Testis (tissue), 2 donors: ENCODE measurements at regions not wholly inside any gene's neighbourhood (a gene's known extent, or its start where the extent isn't known, plus 50 kb on each side); places are given as distances from the start of the nearest gene placed in this dataset.

Source experiments
- DNase-seq: peaks from one replicate; pipeline ENCODE4 v3.0.0-alpha.2; 2019
- H3K27ac ChIP-seq, 2 donors: fragments of 200-600 bp; sonication (generic); one replicate each; pipeline ENCODE4 v1.5.1; 2019
- H3K27me3 ChIP-seq: fragments of 200-600 bp; sonication (generic); one replicate; pipeline ENCODE4 v1.5.1; 2019
- H3K36me3 ChIP-seq: fragments of 200-600 bp; sonication (generic); one replicate; pipeline ENCODE4 v1.5.1; 2017; ENCODE audit warnings: low read depth; ENCODE audit errors: missing control alignments
- H3K4me1 ChIP-seq: fragments of 200-600 bp; sonication (generic); one replicate; pipeline ENCODE4 v1.5.1; 2019
- H3K4me3 ChIP-seq, 2 donors: fragments of 200-600 bp; sonication (generic); one replicate each; pipeline ENCODE4 v1.5.1; 2017 to 2019
- H3K9me3 ChIP-seq: fragments of 200-600 bp; sonication (generic); one replicate; pipeline ENCODE4 v1.5.1; 2017
- POLR2A ChIP-seq: fragments of 450-650 bp; IDR thresholded peaks from one replicate; pipeline ENCODE4 v1.6.1; 2017; ENCODE audit warnings: antibody characterized with exemption, mild to moderate bottlenecking, moderate library complexity
- whole genome bisulfite sequencing, 2 donors: methylation state at CpG; one replicate each; pipeline ENCODE4 v1.1.5; 2018; 5-methylcytosine and 5-hydroxymethylcytosine counted together
- intact Hi-C: fragments of 100-400 bp; cut with DNase I; formaldehyde crosslinking; loops from one replicate; pipeline ENCODE4 v1.15.1; 2023; ENCODE audit warnings: low total_unique reads
- TF ChIP-seq, protein P1 (sequence below), 3 experiments: fragments of 450-650 bp in 2 of 3; fragments of 200-600 bp in 1 of 3; sonication (generic) in 1 of 3; IDR thresholded peaks; one replicate each; pipeline ENCODE4 v1.5.1; 2016 to 2019; ENCODE audit warnings: antibody characterized with exemption in 3 of 3, mild to moderate bottlenecking in 2 of 3, moderate library complexity in 1 of 3

GRCh38 chr4:125511715-125512114, 197.0 kb downstream of the FAT4 start:
- TF ChIP-seq, protein P1, sequence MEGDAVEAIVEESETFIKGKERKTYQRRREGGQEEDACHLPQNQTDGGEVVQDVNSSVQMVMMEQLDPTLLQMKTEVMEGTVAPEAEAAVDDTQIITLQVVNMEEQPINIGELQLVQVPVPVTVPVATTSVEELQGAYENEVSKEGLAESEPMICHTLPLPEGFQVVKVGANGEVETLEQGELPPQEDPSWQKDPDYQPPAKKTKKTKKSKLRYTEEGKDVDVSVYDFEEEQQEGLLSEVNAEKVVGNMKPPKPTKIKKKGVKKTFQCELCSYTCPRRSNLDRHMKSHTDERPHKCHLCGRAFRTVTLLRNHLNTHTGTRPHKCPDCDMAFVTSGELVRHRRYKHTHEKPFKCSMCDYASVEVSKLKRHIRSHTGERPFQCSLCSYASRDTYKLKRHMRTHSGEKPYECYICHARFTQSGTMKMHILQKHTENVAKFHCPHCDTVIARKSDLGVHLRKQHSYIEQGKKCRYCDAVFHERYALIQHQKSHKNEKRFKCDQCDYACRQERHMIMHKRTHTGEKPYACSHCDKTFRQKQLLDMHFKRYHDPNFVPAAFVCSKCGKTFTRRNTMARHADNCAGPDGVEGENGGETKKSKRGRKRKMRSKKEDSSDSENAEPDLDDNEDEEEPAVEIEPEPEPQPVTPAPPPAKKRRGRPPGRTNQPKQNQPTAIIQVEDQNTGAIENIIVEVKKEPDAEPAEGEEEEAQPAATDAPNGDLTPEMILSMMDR (IDR thresholded peaks at IDR 0.05): no peak
- no peak for TF ChIP-seq POLR2A
- no peaks in the 10 kb centered on the region for H3K27me3 ChIP-seq
- no peaks in the 10 kb centered on the region for H3K4me1 ChIP-seq
- H3K36me3 ChIP-seq: no peaks in the 10 kb centered on the region
- no peak for DNase-seq
- no peak overlapping the region for H3K4me3 ChIP-seq
- 90 to 95% methylated on average over 3 of the region's 3 CpGs for WGBS, 2 donors
- no peaks in the 10 kb centered on the region for H3K9me3 ChIP-seq
- intact Hi-C loops: no loop called here
- H3K27ac ChIP-seq: no peak overlapping the region

GRCh38 chr4:125515016-125515415, 200.3 kb downstream of the FAT4 start:
- Histone ChIP-seq H3K27me3 (no peaks in the 10 kb centered on the region), H3K36me3 (no peaks in the 10 kb centered on the region), H3K27ac (no peak overlapping the region), H3K9me3 (no peaks in the 10 kb centered on the region), H3K4me1 (no peaks in the 10 kb centered on the region), H3K4me3 (no peak overlapping the region)
- intact Hi-C loops: no loop called here
- WGBS, 2 donors: 76 to 85% methylated on average over 1 of the region's 1 CpG
- TF ChIP-seq POLR2A: no peak
- TF ChIP-seq, protein P1 (IDR thresholded peaks at IDR 0.05): no peak
- DNase-seq: no peak

GRCh38 chr4:125517831-125518230, 203.1 kb downstream of the FAT4 start:
- WGBS, 2 donors: 56 to 75% methylated on average over 2 of the region's 2 CpGs
- DNase-seq: no peak
- H3K27me3 ChIP-seq: no peaks in the 10 kb centered on the region
- no peak overlapping the region for H3K4me3 ChIP-seq
- no peaks in the 10 kb centered on the region for H3K9me3 ChIP-seq
- intact Hi-C loops: no loop called here
- TF ChIP-seq, protein P1 (IDR thresholded peaks at IDR 0.05): no peak
- TF ChIP-seq POLR2A: no peak
- H3K4me1 ChIP-seq: no peaks in the 10 kb centered on the region
- no peaks in the 10 kb centered on the region for H3K36me3 ChIP-seq
- H3K27ac ChIP-seq: no peak overlapping the region

DNA sequence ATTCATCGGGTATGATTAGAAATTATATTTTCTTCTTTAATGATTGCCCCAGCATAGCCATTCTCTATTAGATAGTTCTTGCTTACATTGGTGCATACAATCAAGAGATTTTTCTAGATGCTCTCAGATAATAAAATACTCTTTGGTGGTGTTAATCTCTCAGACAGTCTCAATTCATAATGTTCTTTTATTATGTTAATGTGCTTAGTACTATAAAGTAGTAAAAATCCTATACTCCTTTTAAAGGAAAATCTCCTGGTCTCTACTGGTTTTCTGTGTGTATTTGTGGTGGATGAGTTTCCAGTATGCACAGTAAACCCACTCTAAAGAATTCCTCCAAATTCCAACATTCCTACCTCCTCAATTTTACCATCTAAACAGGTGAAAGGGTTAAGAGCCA, 203.5 kb downstream of the FAT4 start:
- no peaks in the 10 kb centered on the region for H3K4me1 ChIP-seq
- no peak for TF ChIP-seq POLR2A
- TF ChIP-seq, protein P1 (IDR thresholded peaks at IDR 0.05): no peak
- no peaks in the 10 kb centered on the region for H3K27me3 ChIP-seq
- DNase-seq: no peak
- H3K9me3 ChIP-seq: no peaks in the 10 kb centered on the region
- no peak overlapping the region for H3K4me3 ChIP-seq
- 71 to 88% methylated on average over 1 of the region's 1 CpG for WGBS, 2 donors
- intact Hi-C loops: no loop called here
- H3K27ac ChIP-seq: no peak overlapping the region
- H3K36me3 ChIP-seq: no peaks in the 10 kb centered on the region

DNA sequence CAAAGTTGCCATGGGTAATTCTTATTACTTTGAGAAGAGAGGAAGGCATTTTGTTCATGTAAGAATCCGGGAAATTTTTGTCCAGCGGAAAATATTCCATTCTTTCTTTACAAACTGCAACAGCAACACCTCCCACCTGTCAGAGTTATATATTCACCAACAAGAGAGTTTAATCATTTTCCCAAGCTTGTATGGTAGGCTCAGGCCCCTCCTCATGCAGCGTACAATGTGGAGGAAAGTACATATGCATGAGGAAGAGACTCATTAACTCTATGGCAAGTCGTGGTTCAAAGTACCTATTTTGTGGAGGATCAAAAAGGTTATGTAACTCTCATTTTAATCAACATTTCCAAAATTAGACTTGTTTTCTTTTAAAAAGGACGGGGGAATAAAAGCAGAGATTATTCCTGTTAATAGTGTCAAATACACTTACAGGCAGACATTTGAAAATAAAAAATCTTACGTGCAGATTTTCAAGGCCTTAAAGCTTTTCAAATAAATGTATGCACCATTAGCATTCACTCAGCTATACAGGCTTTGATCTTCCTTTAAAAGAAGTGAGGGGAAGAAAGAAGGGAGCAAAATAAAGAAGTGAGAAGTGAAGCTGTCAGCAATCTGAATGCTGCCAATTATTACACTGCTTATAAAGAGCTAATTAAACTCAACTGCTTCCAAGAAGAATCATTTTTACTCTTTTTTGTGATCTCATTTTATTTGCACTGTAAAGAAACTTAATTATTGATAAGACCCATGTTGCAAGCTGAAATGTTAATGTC, 204.8 kb downstream of the FAT4 start:
- no peaks in the 10 kb centered on the region for H3K36me3 ChIP-seq
- no peak overlapping the region for H3K4me3 ChIP-seq
- no peaks in the 10 kb centered on the region for H3K4me1 ChIP-seq
- no peak for DNase-seq
- H3K27ac ChIP-seq: no peak overlapping the region
- no peaks in the 10 kb centered on the region for H3K27me3 ChIP-seq
- TF ChIP-seq POLR2A: no peak
- TF ChIP-seq, protein P1 (IDR thresholded peaks at IDR 0.05): no peak
- no peaks in the 10 kb centered on the region for H3K9me3 ChIP-seq
- intact Hi-C loops: no loop called here
- WGBS, 2 donors: 68 to 73% methylated on average over 6 of the region's 6 CpGs
